ENCODE measurements at regions not wholly inside any gene's neighbourhood (a gene's known extent, or its start where the extent isn't known, plus 50 kb on each side); places are given as distances from the start of the nearest gene placed in this dataset.

DNA sequence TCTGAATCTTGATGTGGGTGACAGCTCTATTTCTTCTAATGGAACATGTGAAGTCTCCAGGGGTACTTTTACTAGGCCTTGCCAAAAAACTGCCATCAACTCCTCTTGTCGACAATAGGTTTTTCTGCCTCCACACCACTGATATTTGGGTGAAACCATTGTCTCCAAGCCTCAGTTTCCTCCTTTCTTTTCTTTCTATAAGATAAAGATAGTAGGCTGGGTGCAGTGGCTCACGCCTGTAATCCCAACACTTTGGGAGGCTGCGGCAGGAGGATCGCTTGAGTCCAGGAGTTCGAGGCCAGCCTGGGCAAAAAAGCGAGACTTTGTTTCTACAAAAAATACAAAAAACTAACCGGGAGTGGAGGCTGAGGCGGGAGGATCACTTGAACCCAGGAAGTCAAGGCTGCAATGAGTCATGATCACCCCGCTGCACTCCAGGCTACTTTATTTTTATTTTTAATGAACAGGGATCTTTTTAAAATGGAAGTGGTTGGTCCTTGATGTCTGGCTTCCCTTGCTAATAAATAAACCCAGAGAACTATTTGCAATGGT lies 159.9 kb upstream of the TNFAIP3 start:
- TF ChIP-seq, protein P1, sequence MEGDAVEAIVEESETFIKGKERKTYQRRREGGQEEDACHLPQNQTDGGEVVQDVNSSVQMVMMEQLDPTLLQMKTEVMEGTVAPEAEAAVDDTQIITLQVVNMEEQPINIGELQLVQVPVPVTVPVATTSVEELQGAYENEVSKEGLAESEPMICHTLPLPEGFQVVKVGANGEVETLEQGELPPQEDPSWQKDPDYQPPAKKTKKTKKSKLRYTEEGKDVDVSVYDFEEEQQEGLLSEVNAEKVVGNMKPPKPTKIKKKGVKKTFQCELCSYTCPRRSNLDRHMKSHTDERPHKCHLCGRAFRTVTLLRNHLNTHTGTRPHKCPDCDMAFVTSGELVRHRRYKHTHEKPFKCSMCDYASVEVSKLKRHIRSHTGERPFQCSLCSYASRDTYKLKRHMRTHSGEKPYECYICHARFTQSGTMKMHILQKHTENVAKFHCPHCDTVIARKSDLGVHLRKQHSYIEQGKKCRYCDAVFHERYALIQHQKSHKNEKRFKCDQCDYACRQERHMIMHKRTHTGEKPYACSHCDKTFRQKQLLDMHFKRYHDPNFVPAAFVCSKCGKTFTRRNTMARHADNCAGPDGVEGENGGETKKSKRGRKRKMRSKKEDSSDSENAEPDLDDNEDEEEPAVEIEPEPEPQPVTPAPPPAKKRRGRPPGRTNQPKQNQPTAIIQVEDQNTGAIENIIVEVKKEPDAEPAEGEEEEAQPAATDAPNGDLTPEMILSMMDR (IDR thresholded peaks at IDR 0.05; ENCODE audit: low read depth, low read length, missing input control), result no peak
- TF ChIP-seq GABPA (IDR thresholded peaks at IDR 0.05 in 1 of 2, conservative IDR thresholded peaks at IDR 0.05 in 1 of 2) (no peak), JUND (IDR thresholded peaks at IDR 0.05) (no peak), YY1 (IDR thresholded peaks at IDR 0.05) (no peak)
